Stimulated activated CD8-positive, alpha-beta memory T cell treated with anti-CD3 and anti-CD28 coated beads, Interleukin-15, amount 100 ng/mL, for 48 hours (primary cell): ENCODE measurements at regions not wholly inside any gene's neighbourhood (a gene's known extent, or its start where the extent isn't known, plus 50 kb on each side); places are given as distances from the start of the nearest gene placed in this dataset.
"Not testable (repeated sequence)": the region's sequence is repeated elsewhere in the genome, so short reads cannot be mapped to it uniquely, and the experiment has no call there.

Experiments
- DNase-seq, 2 donors: peaks; one replicate each; pipeline ENCODE4 v3.0.0-alpha.2; 2020; ENCODE audit warnings: low read depth in 2 of 2

DNA sequence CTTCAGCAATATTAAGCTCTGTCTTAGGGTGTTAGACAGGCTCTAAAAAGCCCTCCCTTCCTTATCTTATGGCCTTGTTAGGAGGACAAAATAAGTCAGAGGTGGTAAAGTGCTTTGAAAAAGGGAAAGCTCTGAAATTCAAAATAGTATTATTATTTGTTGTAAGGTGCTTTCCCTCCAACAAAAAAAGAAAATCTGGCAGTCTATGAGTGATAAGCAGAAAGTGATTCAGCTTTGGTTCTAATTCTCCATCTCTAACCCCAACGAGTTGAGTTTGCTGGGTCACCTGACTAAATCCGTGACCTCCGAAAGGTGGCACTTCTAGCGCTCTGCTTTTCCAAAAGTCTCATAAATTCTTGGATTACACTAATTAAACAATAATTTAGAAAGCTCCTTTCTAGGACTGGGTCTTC lies 305.1 kb downstream of the BCL2L11 start:
- not testable (repeated sequence) for DNase-seq

DNA sequence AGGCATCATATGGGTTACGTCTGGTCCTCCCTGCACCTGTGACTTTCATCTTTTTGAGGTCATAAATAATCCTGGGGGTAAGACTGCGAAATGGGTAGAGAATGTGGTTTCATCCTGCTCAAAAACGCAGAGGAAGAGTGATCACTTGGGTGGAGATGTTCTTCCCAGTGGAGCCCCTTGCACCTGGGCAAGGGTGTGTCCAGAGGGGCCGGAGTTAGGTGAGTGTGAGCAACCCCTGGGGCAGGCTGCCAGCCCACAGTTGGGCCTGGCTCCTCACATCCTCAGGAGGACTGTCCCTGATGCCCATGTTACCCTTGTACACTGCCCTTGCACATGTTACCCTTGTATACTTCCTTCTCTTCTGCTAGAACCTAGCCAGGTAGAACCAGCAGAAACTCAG lies 306.6 kb downstream of the BCL2L11 start:
- not testable (repeated sequence) for DNase-seq

DNA sequence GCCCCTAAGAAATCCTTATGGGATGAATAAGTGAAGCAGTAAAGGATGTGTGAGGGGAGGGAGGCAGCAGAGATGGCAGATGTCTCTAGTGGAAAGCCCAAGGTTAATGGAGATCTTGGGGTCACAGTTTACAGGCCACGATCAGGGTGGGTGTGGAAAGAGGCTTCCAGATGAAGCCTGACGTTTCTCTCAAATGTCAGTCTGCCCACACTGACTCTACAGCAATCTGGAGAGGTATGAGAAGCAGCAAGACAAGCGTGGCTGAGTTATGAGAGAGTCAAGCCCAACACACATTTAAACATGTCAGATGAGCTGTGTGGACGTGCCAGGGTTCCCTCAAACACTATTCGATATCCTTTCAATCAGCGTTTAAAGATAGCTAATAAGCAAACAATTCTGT lies 308.2 kb downstream of the BCL2L11 start:
- not testable (repeated sequence) for DNase-seq

DNA sequence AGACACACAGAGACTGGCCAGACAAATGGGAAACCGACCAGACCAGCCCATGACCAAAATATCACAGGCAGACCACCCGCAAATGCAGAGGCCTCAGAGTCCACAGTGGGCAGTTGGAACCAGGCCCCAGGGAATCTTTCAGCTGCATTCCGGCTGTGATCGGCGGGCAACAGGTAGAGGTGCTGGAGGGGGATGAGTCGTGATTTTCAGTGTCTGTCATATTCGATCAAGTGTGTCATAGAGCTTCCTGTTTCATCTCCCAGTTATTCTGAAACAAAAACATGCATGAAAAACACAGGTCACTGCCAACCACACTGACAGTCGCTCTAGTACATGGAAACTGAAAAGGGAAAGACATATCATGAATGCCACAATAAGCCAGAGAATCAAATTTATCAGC lies 308.6 kb downstream of the BCL2L11 start:
- DNase-seq = not testable (repeated sequence)

DNA sequence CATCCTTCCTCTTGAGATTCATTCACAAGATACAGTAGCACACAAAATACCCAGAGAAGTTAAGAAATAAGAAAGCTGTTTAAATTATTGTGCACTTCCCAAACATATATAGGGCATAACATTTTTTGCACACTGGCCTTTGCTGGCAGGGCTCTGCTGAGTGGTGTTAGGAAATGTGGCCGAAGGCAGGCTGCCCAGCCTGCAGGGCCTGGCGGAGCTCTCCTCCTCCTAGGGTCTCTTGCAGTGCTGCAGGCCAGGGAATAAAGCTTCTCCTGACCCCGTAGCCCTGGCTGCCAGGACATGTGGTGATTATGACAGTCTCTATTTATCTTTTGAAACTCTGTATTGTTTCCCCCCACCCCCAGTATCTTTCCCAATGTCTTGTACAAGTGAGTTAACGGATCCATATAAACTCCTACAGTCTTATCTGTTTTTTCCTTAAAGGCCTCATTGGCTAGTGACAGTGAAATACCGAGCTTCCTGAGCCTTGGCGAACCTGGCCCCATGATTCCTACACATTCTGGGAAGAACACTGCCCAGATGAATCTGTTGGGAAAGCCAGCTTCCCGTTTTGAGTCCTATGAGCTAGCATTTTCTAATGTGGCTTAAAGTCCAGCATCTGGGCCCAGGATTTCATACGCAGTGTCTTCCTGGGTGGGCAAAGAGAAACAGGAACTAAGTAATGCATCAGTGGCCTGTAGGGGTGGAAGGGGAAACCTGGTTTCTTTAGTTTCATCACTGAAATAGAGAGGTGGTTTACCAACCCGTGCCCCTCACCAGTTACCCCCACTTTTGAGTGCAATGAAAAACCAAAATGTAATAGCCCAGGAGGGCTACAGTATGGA lies 310.3 kb downstream of the BCL2L11 start:
- DNase-seq = not testable (repeated sequence)

DNA sequence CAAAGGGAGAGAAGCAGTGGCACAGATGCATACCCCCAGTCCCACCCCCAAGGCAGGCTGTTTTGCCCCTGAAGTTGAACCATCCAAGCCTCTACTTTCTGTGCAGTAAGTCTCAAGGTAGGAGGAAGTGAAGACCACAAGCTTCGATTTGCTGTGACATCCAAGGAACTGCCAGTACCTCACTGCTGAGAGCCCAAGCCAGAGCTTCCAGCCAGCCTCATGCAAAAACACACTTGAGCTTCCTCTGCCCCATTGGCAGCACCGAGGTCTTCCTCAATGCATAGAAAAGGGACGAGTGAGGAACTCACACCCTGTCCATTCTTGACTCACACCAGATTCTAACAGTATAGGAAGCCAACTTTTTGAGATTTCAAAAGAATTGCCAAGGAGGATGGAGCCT lies 311.7 kb downstream of the BCL2L11 start:
- DNase-seq = not testable (repeated sequence)

DNA sequence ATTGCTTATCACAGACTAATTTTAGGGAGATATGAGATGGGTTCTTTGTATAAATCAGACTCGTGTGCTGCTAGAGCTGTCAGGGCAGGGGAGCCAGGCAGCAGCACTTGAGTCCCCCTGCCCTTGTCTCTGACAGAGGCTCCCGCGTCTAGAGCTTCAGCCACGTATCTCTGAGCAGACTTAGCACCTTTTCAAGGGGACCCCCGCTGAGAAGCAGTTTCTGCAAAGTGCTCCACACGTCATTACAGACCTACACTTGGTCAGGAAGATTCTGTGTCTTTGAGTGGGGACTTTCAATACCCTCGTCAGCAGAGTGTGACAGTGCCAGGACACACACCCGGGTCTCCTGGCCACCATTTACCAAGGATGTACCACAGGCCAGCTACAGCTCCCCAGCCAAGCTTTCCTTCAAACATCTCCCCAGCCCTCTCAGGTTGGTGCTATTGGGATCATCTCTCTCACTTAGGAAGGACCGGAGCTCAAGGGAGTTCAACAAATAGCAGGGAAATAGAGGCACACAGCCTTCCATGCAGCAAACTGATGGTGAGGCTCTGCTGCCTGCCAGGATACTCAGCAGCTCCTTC lies 312.3 kb downstream of the BCL2L11 start:
- not testable (repeated sequence) for DNase-seq

DNA sequence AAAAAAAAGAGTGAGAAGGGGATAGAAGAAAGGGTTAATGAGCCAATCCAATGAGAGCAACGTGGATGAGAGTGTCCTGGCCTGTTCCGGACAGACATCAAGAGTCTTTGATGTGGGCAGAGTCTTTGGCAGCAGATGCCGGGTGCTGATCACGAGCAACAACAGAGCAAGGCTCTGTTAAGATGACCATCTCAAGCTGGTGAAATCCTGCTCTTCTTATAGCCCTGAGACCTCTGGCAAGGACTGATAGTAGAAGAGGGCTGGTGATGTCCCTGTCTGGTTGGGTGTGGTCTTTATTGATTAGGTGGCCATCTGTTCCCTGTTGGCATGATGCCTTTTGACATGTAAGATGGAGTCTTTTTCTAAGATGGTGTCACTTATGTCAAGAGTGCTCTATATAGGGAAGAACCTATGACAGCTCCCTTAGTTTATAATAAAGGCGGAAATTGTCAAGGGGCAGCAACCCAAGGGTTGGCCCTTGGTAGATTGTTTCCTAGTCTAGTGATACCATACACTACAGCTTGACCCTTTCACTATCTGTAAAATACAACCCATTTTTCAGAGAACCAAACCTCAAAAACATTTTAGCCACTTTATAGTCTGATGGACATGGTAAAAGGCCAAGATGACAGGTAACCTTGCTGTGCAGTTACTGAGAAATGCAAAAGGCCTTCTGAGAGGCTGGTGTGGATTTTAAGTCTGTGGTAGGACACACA lies 313.3 kb downstream of the BCL2L11 start:
- not testable (repeated sequence) for DNase-seq

DNA sequence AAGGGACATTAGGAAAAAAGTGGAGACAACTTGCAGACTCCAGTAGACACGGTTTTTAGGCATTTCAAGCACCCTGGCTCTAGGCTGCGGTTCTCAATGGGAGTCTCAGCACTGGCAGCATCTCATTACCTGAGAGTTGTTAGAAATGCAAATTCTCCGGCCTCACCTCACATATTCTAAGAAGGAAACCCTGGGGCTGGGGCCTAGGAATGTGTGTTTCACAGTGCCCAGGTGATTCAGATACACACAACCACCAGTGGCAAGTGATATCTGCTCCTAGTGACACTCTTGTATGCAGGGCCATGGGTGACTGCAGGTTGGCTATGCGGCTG lies 313.9 kb downstream of the BCL2L11 start:
- not testable (repeated sequence) for DNase-seq

DNA sequence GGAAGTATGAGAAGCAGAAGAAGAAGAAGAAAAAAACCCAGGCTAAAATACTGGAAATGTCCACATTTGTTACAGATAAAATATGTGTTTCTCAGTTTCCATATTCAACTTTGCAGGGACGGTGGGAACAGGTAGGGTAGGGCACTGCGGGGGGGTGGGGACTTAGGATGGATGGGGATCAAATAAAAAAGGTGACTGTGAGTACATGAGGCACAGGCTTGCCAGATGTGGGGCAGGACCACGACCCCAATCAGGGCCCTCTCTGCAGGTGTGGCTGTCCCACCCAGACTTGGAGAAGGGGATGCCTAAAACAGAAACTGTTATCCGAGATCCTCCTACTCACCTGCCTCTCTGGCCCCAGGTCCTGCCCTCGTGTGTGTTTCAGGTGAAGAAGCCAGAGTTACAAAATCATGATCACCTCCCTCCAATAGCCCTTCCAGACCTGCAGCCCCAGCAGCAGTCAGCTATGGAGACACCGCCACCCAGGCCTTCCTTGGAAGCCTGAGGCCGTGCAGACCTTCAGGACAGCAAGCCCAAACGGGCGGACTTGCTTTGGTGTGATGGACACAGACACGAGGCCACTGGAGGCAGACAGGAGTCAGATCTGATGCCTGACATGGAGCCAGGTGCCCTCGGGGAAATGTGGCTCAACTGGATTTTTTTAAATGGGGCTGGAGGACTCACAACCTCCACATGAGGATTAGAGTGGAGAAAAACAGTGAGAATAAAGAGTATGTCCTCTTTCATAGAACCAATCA lies 315.0 kb downstream of the BCL2L11 start:
- DNase-seq = not testable (repeated sequence)

DNA sequence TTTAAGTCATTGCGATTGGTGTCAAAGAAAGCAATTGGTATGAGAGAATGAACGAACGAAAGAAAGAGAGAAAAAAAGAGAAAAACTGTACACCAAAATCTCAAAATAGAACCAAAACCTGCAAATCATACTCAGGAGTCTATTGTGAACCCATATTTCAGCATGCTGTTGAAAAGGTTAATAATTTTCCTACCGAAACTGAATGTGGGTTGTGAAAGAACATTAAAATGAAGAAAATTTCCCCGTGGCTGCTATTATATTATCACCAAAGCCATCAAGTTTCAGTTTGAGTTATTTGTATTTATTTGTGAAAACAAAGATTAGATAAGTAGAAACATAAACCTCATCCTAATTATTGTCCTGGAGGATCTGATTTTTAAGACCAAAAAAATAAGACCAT lies 315.7 kb downstream of the BCL2L11 start:
- not testable (repeated sequence) for DNase-seq

DNA sequence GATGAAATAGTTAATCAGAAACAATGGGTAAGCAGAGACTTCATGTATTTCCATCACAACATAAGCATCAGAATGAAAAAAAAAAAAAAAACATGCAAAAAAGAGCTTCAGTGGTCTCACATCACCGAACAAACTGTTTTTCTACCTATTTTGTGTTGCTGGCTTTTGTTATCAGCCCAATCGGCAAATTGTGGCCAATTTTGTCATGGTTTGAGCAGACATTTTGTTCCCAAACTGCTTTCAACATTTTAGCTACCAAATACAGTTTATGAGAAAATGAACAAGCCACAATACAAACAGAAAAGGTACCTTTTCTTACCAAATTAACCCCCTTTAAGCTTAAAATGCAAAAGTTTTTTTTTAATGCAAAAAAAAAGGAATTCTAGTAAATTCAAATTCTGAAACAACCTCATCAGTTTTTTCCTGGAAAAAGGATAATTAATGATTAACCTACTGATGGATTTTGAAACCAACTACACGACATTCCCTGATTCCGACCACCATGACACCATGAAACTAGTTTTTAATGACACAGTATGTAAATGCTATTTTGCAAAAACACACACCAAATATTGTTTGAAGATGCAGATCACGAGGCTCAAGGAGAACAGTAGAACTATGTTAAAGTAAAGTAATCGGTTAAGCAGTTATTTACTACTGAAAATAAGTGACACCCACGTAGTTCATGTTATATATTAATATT lies 316.7 kb downstream of the BCL2L11 start:
- DNase-seq = not testable (repeated sequence)

DNA sequence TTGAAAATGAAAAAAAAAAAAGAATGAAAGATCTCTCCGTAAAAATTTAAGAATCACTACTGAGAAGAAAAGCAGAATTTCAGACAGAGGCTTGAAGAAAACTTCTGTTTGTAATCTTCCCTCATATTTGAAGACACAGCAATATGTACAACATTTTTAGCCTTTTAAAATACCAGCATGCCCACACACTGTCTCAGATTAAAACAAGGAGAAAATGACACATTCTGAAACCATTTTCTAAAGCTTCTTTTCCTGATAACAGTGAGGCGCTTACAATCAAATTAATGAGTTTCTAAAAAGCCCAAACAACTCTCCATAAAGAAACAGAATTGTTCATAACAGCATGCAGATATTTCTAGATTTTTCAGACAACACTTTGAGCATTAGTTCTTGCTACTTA lies 317.4 kb downstream of the BCL2L11 start:
- DNase-seq = not testable (repeated sequence)

DNA sequence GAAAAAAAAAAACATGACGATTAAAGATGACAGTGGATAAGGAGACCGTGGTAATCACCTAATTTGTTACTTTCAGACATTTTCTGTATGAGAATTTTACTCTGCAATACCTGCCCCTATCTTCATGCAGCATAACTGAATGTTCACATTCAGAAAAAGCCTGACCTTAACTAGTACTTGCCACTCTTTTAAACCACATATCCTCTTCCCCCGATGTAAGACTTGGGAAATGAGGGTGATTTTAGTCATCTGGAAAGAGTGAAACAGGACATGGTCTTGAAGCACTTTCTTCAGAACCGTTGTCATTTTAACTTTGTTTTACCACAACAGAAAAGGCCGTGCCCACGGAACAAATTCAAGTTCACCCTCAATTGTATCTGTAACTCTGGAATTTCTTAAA lies 318.5 kb downstream of the BCL2L11 start:
- DNase-seq = not testable (repeated sequence)

DNA sequence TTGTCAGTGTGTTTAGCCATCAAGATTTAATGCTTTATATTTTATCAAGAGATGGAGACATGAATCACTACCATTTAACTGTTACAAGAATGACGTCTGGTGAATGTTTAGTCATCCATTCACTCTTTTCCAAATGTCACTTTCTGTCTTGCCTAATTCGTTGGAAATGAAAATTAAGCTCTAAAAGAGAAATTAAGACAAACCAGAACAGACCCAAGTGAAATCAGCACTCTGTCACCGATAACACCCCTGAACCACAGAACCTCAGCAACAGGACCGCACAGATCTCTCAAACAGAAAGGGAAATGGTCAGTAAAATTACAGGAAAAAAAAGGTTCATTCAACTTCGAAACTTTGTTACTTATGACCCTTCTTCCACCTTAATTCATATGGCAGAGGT lies 320.9 kb downstream of the BCL2L11 start:
- DNase-seq = not testable (repeated sequence)

DNA sequence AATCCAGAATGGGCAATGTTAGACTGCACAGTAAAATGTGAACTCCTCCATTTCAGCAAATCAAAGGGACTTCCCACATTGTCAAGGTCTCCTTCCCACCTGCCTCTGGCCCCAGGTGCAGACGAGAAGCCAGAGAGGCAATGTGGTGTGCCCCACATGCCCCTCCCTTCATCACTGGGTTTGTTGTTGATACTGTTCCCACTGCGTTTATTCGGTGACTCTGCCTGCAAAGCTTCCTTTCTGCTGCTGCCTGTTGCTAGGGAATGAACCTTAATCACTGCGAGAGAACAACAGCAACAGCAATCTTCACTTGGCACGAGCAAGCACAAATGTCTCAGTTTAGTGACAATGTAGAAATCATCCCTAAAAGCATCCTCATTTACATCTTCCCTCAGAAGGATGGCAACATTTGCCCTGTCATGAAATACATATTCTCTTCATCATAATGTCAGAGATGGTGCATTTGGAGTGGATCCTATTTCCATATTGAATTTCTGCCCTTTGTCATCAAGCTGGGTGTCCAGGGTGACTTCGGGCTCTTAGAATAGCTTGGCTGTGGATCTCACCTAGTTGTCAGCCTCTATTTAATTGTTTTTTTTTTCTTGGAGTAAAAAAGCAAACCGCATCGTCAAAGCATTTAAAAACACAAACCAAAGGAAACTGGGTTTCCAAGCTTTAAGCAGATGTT lies 322.2 kb downstream of the BCL2L11 start:
- not testable (repeated sequence) for DNase-seq

DNA sequence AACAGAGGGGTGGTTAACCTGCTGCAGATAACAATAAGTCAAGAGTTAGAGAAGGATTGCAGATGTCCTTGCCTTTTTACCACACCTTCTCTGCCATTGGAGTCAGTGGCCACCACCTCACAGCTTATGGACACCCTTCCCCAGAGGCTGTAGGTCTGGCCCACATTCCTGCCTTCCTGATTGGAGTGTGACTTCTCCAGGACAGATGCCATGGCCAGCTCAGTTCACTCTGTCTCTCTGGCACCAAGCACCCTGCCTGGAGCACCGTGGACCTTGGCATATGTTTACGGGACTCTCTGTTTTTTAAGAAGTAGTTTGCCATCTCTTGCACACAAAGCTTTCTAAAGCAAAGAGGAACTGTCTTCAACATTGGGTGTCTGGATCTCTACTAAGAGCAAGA lies 323.8 kb downstream of the BCL2L11 start:
- DNase-seq = not testable (repeated sequence)

DNA sequence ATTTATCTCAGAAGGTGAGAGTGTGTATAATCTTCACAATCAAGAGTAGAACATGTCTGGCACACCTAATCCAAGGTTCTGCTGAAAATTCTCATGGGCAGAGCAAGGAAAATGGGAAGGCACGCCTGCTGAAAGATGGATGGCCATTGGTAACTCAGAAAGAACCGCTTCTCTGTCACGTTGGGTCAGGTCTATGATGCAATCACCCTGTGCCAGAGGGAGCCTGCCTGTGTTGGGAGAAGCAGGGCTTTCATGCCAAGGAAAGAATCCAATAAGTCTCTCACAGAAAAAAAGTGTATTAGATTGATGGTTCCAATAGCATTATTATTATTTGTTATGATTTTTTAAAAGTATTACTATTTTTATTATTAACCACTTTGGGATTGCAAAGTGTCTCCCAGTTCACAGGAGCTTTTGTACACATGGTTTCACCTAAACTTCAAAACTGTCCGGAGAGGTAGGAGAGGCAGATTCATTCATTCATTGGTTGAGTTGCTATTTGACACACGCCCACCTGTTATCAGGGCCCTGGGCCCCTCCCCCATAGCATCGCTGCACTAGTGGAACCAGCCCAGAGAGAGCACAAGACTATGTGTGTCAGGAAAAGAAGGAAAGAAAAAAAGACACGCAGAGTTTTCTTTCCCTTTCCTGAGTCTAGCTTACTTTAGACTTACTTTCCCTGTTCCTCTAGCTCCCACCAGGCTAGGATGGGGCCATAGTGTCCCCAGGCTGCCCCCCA lies 324.6 kb downstream of the BCL2L11 start:
- DNase-seq = not testable (repeated sequence)

DNA sequence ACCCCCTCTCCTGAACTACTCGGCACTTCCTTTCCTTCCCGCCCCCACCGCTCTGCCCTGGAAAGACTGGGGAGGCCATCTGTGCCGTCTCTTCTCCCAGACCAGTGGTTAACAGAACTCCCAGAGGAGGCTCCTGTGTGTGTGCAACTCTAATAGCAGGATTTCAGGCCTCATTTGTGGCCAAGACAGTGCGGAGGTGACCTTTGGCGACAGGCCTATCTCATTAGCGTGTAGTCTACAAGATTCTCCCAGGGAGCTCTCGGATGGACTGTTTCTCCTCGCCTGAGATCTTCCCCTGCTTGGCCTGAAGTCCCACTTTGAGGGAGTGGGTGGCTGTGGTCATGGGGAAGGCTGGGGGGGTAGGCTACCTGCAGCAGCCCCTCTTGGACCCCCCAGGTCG lies 325.2 kb downstream of the BCL2L11 start:
- DNase-seq = not testable (repeated sequence)

DNA sequence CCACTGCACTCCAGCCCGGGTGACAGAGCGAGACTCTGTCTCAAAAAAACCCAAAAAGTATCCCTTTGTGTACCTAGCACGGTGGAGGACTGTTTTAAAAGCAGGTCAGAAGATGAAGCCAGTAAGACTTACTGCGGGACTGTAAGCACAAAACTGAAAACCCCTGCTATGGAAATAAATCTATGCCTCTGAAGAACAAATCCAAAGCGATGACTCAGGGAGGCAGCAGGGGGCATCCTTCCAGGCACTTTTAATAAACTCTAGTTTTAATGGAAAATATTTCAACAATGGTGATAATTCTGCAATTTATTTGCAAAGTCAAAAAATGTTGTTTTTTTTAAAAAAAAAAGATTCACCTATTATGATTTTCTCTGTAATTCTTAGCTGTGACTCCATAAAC lies 326.8 kb downstream of the BCL2L11 start:
- not testable (repeated sequence) for DNase-seq
